Stimulated activated naive CD8-positive, alpha-beta T cell treated with anti-CD3 and anti-CD28 coated beads, Interleukin-15, amount 100 ng/mL, for 72 hours (primary cell): ENCODE measurements at regions not wholly inside any gene's neighbourhood (a gene's known extent, or its start where the extent isn't known, plus 50 kb on each side); places are given as distances from the start of the nearest gene placed in this dataset.
"Not testable (repeated sequence)": the region's sequence is repeated elsewhere in the genome, so short reads cannot be mapped to it uniquely, and the experiment has no call there.

Experiments
- ATAC-seq: fragments of 150-1000 bp; cut with Tn5 transposase; 2 replicates; pipeline ENCODE4 v1.10.0; 2021; ENCODE audit warnings: mild to moderate bottlenecking, moderate library complexity
- DNase-seq, 2 donors: peaks; one replicate each; pipeline ENCODE4 v3.0.0; 2021 to 2022
- H3K27ac Mint-ChIP-seq, 2 donors: one replicate each; pipeline ENCODE4 v1.8.0; 2022; ENCODE audit warnings: mild to moderate bottlenecking in 2 of 2, mixed read lengths in 2 of 2, moderate library complexity in 2 of 2
- H3K27me3 Mint-ChIP-seq: one replicate; pipeline ENCODE4 v1.8.0; 2022; ENCODE audit warnings: mixed read lengths
- H3K4me1 Mint-ChIP-seq: one replicate; pipeline ENCODE4 v1.8.0; 2022; ENCODE audit warnings: mild to moderate bottlenecking, mixed read lengths
- H3K4me3 Mint-ChIP-seq, 2 donors: one replicate each; pipeline ENCODE4 v1.8.0; 2022; ENCODE audit warnings: mild to moderate bottlenecking in 2 of 2, mixed read lengths in 2 of 2, moderate library complexity in 1 of 2
- H3K9me3 Mint-ChIP-seq, 2 donors: one replicate each; pipeline ENCODE4 v1.8.0; 2022; ENCODE audit warnings: mixed read lengths in 2 of 2

GRCh38 chr6:80847973-80848372 is 741.5 kb downstream of the BCKDHB start:
- peaks cover 16 to 25% of the 10 kb centered on the region in 2 donors for H3K9me3 Mint-ChIP-seq
- not testable (repeated sequence) for DNase-seq, H3K4me3 Mint-ChIP-seq, H3K27me3 Mint-ChIP-seq, H3K4me1 Mint-ChIP-seq, ATAC-seq, H3K27ac Mint-ChIP-seq

- no peak for ATAC-seq
- H3K4me1 Mint-ChIP-seq: no peaks in the 10 kb centered on the region
- H3K27ac Mint-ChIP-seq: no peak overlapping the region
- H3K9me3 Mint-ChIP-seq: peaks cover 0 to 4% of the 10 kb centered on the region in 2 donors
- H3K4me3 Mint-ChIP-seq: no peak overlapping the region
- DNase-seq: no peak
- no peaks in the 10 kb centered on the region for H3K27me3 Mint-ChIP-seq
Measured at GRCh38 chr6:80832337-80832736, 725.9 kb downstream of the BCKDHB start.

GRCh38 chr6:80793411-80793810 is 686.9 kb downstream of the BCKDHB start:
- no peak overlapping the region for H3K27ac Mint-ChIP-seq
- H3K4me3 Mint-ChIP-seq: no peak overlapping the region
- H3K4me1 Mint-ChIP-seq: no peaks in the 10 kb centered on the region
- DNase-seq (no peak), ATAC-seq (no peak)
- H3K27me3 Mint-ChIP-seq: no peaks in the 10 kb centered on the region
- no peaks in the 10 kb centered on the region for H3K9me3 Mint-ChIP-seq

DNA sequence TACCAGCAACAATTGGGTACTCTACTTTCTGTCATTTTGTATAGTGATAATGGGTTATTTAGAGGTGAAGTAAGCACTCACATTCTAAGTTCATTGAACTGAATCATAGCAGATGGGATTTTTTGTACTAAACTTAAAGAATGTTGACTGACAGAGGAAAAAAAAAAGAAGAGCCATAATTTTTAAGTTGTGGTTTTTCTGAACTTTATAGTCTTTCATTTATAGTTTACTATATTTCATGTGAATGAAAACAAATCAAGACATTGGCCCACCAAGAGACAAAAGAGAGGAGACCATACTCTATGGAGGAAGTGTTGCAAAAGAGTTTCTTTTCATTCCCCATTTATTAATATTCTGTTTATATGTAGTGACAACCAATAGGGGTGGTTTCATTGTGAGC is 685.7 kb downstream of the BCKDHB start:
- H3K27ac Mint-ChIP-seq: no peak overlapping the region
- no peak for DNase-seq
- H3K9me3 Mint-ChIP-seq: no peaks in the 10 kb centered on the region
- ATAC-seq: no peak
- no peaks in the 10 kb centered on the region for H3K27me3 Mint-ChIP-seq
- H3K4me1 Mint-ChIP-seq: no peaks in the 10 kb centered on the region
- no peak overlapping the region for H3K4me3 Mint-ChIP-seq

- Mint-ChIP-seq H3K27ac (no peak overlapping the region), H3K4me3 (no peak overlapping the region), H3K4me1 (no peaks in the 10 kb centered on the region), H3K9me3 (no peaks in the 10 kb centered on the region), H3K27me3 (no peaks in the 10 kb centered on the region)
- DNase-seq (no peak), ATAC-seq (no peak)
Measured at GRCh38 chr6:80789912-80790570, 683.6 kb downstream of the BCKDHB start.

DNA sequence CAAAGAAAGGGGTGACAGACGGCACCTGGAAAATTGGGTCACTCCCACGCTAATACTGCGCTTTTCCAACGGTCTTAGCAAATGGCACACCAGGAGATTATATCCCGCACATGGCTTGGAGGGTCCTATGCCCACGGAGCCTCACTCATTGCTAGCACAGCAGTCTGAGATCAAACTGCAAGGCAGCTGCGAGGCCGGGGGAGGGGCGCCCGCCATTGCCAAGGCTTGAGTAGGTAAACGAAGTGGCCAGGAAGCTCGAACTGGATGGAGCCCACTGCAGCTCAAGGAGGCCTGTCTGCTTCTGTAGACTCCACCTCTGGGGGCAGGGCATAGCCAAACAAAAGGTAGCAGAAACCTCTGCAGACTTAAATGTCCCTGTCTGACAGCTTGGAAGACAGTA is 676.8 kb downstream of the BCKDHB start:
- H3K27ac Mint-ChIP-seq, H3K27me3 Mint-ChIP-seq, ATAC-seq, DNase-seq, H3K4me3 Mint-ChIP-seq, H3K4me1 Mint-ChIP-seq: not testable (repeated sequence)
- H3K9me3 Mint-ChIP-seq: peaks cover 7 to 21% of the 10 kb centered on the region in 2 donors

- H3K27ac Mint-ChIP-seq: no peak overlapping the region
- DNase-seq (no peak), ATAC-seq (no peak)
- no peak overlapping the region for H3K4me3 Mint-ChIP-seq
- no peaks in the 10 kb centered on the region for H3K27me3 Mint-ChIP-seq
- peaks cover 0 to 4% of the 10 kb centered on the region in 2 donors for H3K9me3 Mint-ChIP-seq
- no peaks in the 10 kb centered on the region for H3K4me1 Mint-ChIP-seq
Measured at GRCh38 chr6:80771941-80772340, 665.5 kb downstream of the BCKDHB start.

- DNase-seq: no peak
Measured at GRCh38 chr6:80769106-80769505, 662.6 kb downstream of the BCKDHB start.

DNA sequence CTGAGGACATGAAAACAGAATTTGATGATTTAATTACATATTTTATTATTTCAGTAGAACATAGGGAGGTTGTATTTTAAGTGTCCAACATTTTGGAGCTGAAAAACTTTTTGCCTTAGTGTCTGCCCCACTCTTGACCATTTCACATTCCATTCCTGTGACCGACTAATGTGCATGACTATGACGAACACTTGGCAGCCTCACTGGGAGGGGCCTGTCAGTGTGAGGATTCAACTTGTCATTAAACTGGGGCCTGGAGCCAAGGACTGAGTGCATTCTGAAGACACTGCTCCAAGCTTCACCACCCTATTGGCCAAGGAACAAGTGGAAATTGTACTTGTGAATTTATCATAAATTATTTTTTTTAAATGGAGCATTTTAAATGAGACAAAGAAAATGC is 661.3 kb downstream of the BCKDHB start:
- no peaks in the 10 kb centered on the region for H3K27me3 Mint-ChIP-seq
- no peak overlapping the region for H3K27ac Mint-ChIP-seq
- peaks cover 0 to 4% of the 10 kb centered on the region in 2 donors for H3K9me3 Mint-ChIP-seq
- ATAC-seq (no peak), DNase-seq (no peak)
- no peak overlapping the region for H3K4me3 Mint-ChIP-seq
- H3K4me1 Mint-ChIP-seq: no peaks in the 10 kb centered on the region

More at GRCh38 chr6:80769106-80769505, 662.6 kb downstream of the BCKDHB start:
- H3K4me3 Mint-ChIP-seq: no peak overlapping the region
- H3K27ac Mint-ChIP-seq: no peak overlapping the region
- ATAC-seq: no peak
- H3K4me1 Mint-ChIP-seq: no peaks in the 10 kb centered on the region
- H3K9me3 Mint-ChIP-seq: peaks cover 0 to 4% of the 10 kb centered on the region in 2 donors
- no peaks in the 10 kb centered on the region for H3K27me3 Mint-ChIP-seq

GRCh38 chr6:80744213-80744612 is 637.7 kb downstream of the BCKDHB start:
- DNase-seq: no peak
- no peak overlapping the region for H3K27ac Mint-ChIP-seq
- no peak for ATAC-seq
- no peaks in the 10 kb centered on the region for H3K4me1 Mint-ChIP-seq
- no peaks in the 10 kb centered on the region for H3K27me3 Mint-ChIP-seq
- H3K9me3 Mint-ChIP-seq: peaks cover 5 to 22% of the 10 kb centered on the region in 2 donors
- H3K4me3 Mint-ChIP-seq: no peak overlapping the region

DNA sequence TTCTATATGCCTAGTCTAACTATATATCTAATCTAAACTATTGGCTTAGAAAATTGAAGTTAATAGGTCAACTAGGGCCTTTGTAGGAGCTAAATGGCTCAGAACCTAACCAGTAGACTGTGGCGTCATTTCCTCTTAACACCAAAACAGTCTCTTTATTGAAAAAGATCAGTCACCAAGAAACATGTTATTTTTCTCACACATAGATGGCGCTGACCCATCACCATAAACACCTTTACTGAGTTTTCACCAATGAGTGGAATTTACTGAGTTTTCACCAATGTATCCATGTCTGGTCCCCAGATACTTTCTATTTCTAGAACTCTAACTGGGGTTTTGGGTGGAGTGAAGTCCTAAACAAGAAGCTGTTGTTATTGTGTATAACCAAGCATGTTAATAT is 636.0 kb downstream of the BCKDHB start:
- no peak overlapping the region for H3K4me3 Mint-ChIP-seq

GRCh38 chr6:80733641-80734040 is 627.2 kb downstream of the BCKDHB start:
- no peak for ATAC-seq
- H3K9me3 Mint-ChIP-seq: no peaks in the 10 kb centered on the region
- H3K4me1 Mint-ChIP-seq: no peaks in the 10 kb centered on the region
- no peak overlapping the region for H3K4me3 Mint-ChIP-seq
- DNase-seq: no peak
- H3K27me3 Mint-ChIP-seq: no peaks in the 10 kb centered on the region
- no peak overlapping the region for H3K27ac Mint-ChIP-seq

More for the DNA sequence above, 636.0 kb downstream of the BCKDHB start:
- Mint-ChIP-seq H3K4me1 (no peaks in the 10 kb centered on the region), H3K27ac (no peak overlapping the region), H3K9me3 (peaks cover 5 to 22% of the 10 kb centered on the region in 2 donors), H3K27me3 (no peaks in the 10 kb centered on the region)
- ATAC-seq (no peak), DNase-seq (no peak)

- Mint-ChIP-seq H3K4me3 (no peak overlapping the region), H3K27me3 (no peaks in the 10 kb centered on the region), H3K27ac (no peak overlapping the region), H3K9me3 (no peaks in the 10 kb centered on the region), H3K4me1 (no peaks in the 10 kb centered on the region)
- DNase-seq (no peak), ATAC-seq (no peak)
Measured at GRCh38 chr6:80728830-80729229, 622.4 kb downstream of the BCKDHB start.

GRCh38 chr6:80728101-80728750 is 621.8 kb downstream of the BCKDHB start:
- Mint-ChIP-seq H3K27ac (no peak overlapping the region), H3K9me3 (no peaks in the 10 kb centered on the region), H3K27me3 (no peaks in the 10 kb centered on the region), H3K4me3 (no peak overlapping the region), H3K4me1 (no peaks in the 10 kb centered on the region)
- ATAC-seq (no peak), DNase-seq (no peak)

DNA sequence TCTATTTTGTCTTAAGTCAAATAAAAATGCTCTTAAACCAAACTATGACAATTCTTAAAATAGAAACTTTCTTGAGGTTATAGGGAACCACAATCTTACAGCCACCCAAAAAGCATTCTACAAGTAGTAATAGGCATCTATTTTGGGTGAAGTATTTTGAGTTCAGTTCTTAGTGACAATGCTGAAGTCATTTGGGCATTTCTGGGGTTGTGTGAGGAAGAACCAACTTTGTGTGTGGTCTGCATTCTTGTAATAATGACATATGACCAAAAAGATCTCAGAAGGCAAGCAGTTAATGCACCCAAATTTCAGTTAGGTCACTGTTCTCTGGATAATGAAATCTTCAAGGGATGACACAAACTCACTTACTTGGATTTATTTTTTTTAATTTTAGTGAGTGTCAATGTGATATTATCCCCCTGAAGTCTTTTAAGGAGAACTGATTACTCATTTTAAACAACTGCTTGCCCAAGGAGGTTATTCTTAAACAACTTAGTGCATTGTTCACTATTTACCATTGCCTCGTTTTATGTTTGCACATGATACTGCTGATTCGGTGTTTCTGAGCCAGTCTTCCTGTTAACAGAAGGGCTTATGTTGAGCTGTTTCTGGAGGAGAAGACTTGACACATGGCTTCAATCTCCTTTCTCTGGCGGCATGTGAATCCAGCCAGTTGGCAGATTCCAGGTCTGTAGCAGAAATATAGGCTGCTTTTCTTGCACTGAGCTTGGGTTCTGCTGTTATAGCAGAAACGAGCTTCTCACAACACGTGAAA is 618.9 kb downstream of the BCKDHB start:
- DNase-seq (no peak), ATAC-seq (no peak)
- H3K9me3 Mint-ChIP-seq: no peaks in the 10 kb centered on the region
- H3K4me1 Mint-ChIP-seq: no peaks in the 10 kb centered on the region
- no peak overlapping the region for H3K4me3 Mint-ChIP-seq
- H3K27ac Mint-ChIP-seq: no peak overlapping the region
- H3K27me3 Mint-ChIP-seq: no peaks in the 10 kb centered on the region

DNA sequence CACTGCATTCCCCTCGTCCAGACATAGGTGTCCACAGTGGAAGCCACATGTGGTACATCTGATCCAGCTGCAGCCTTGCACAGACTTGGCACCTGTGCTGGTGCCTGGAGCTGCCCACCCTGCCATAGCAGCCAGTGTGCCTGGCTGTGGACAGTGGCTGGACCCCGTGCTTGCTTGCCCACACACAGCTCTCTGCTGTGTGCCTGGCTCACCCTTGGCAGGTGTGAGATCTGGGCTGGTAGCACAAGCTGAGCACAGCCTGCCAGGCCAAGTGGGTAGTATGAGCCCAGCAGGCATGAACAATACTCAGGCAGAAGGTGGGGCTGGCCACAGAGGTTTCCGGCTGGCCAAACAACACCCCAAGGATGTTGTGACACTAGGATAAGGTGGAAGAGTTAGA is 614.4 kb downstream of the BCKDHB start:
- DNase-seq: no peak
- H3K4me3 Mint-ChIP-seq: no peak overlapping the region

More for the DNA sequence above, 614.4 kb downstream of the BCKDHB start:
- Mint-ChIP-seq H3K9me3 (no peaks in the 10 kb centered on the region), H3K27me3 (no peaks in the 10 kb centered on the region), H3K27ac (no peak overlapping the region), H3K4me1 (no peaks in the 10 kb centered on the region)
- peak; percentile 45 for ATAC-seq
